HCT116 (cell line): ENCODE measurements at regions not wholly inside any gene's neighbourhood (a gene's known extent, or its start where the extent isn't known, plus 50 kb on each side); places are given as distances from the start of the nearest gene placed in this dataset.

Experiments used
- ATAC-seq: fragments of 200-7000 bp; cut with Tn5 transposase; 2 replicates; pipeline ENCODE4 v1.9.1; 2020; ENCODE audit warnings: mild to moderate bottlenecking, moderate library complexity
- BruUV-seq: library from RNA; stranded (reverse); fragments of 400-500 nt; replicated peaks from 2 replicates; lab custom pipeline; 2021; lab: Mats Ljungman, UMichigan
- CTCF ChIA-PET: fragments of 300-600 bp; sonication (Branson Sonifier 250); formaldehyde crosslinking; loops from one replicate; lab custom pipeline; 2021; ENCODE audit warnings: antibody characterized with exemption; lab: Charles Lee
- POLR2A ChIA-PET: fragments of 300-600, 350-600 bp; sonication (Branson Sonifier 250); formaldehyde crosslinking; loops from one replicate; lab custom pipeline; 2021; ENCODE audit warnings: antibody characterized with exemption; lab: Charles Lee
- RAD21 ChIA-PET, 2 experiments: fragments of 300-600 bp; sonication (Branson Sonifier 250); formaldehyde crosslinking; loops; one replicate each; lab custom pipeline; 2023; ENCODE audit warnings: low total read pairs in 2 of 2; ENCODE audit not compliant: uncharacterized antibody in 2 of 2, unreplicated experiment in 2 of 2, low non-redundant PET in 1 of 2; lab: Charles Lee
- DNase-seq: peaks from one replicate; pipeline ENCODE4 v3.0.0-alpha.2; 2010; ENCODE audit warnings: low read depth, low spot score
- H2AFZ ChIP-seq: fragments of 200-600 bp; shearing (Covaris generic), sonication (generic); 2 replicates; pipeline ENCODE4 v1.6.1; 2017; ENCODE audit warnings: low read depth, mixed run types, mixed read lengths, antibody characterized with exemption, low read length; ENCODE audit not compliant: poor library complexity, severe bottlenecking
- H3K27ac ChIP-seq: 2 replicates; pipeline ENCODE4 v1.5.1; 2012; ENCODE audit warnings: low read depth, low read length
- H3K27me3 ChIP-seq: fragments of 200-600 bp; sonication (generic); 2 replicates; pipeline ENCODE4 v1.6.1; 2016; ENCODE audit warnings: mixed run types, low read length, mixed read lengths; ENCODE audit not compliant: insufficient read depth
- H3K36me3 ChIP-seq, 2 experiments: fragments of 200-500 bp in 1 of 2; fragments of 200-600 bp in 1 of 2; sonication (Bioruptor generic) in 1 of 2; sonication (generic) in 1 of 2; 2 replicates each; pipeline versions ENCODE4 v1.5.1 to v1.6.1; 2014 to 2016; ENCODE audit warnings: low read length in 2 of 2, inconsistent platforms in 1 of 2, mixed read lengths in 1 of 2, mixed run types in 1 of 2; ENCODE audit not compliant: insufficient read depth in 2 of 2, control insufficient read depth in 1 of 2
- H3K4me1 ChIP-seq, 2 experiments: fragments of 200-600 bp in 1 of 2; sonication (generic) in 1 of 2; 2 replicates each; pipeline versions ENCODE4 v1.5.1 to v1.6.1; 2012 to 2017; ENCODE audit warnings: low read length in 2 of 2, inconsistent platforms in 1 of 2, mild to moderate bottlenecking in 1 of 2, mixed read lengths in 1 of 2, mixed run types in 1 of 2, moderate library complexity in 1 of 2; ENCODE audit not compliant: insufficient read depth in 2 of 2, control insufficient read depth in 1 of 2
- H3K4me2 ChIP-seq: fragments of 200-600 bp; sonication (generic); 2 replicates; pipeline ENCODE4 v1.6.1; 2017; ENCODE audit warnings: mixed run types, low read length, mixed read lengths
- H3K4me3 ChIP-seq, 2 experiments: fragments of 200-600 bp in 1 of 2; sonication (generic) in 1 of 2; replicated peaks in 1 of 2; 2 replicates each; pipeline ENCODE4 v1.5.1; 2011 to 2016; ENCODE audit warnings: low read length in 2 of 2, control low read depth in 1 of 2, low read depth in 1 of 2, mild to moderate bottlenecking in 1 of 2, mixed read lengths in 1 of 2, mixed run types in 1 of 2
- H3K79me2 ChIP-seq: fragments of 200-600 bp; sonication (generic); 2 replicates; pipeline ENCODE4 v1.6.1; 2017; ENCODE audit warnings: mild to moderate bottlenecking, mixed run types, low read length, moderate library complexity, mixed read lengths; ENCODE audit not compliant: insufficient read depth
- H3K9ac ChIP-seq: fragments of 200-600 bp; sonication (generic); 2 replicates; pipeline ENCODE4 v1.6.1; 2016; ENCODE audit warnings: low read length, mixed read lengths
- H3K9me2 ChIP-seq: fragments of 200-600 bp; sonication (generic), shearing (Covaris generic); 2 replicates; pipeline ENCODE4 v1.6.1; 2017; ENCODE audit warnings: mixed run types, mild to moderate bottlenecking, moderate library complexity; ENCODE audit not compliant: insufficient read depth
- H3K9me3 ChIP-seq, 2 experiments: fragments of 200-500 bp in 1 of 2; fragments of 200-600 bp in 1 of 2; sonication (Bioruptor generic) in 1 of 2; sonication (generic) in 1 of 2; 2 replicates each; pipeline ENCODE4 v1.6.1; 2014 to 2017; ENCODE audit warnings: low read length in 2 of 2, mixed read lengths in 2 of 2, inconsistent platforms in 1 of 2, low read depth in 1 of 2, mild to moderate bottlenecking in 1 of 2, mixed run types in 1 of 2, moderate library complexity in 1 of 2; ENCODE audit not compliant: control insufficient read depth in 1 of 2, insufficient read depth in 1 of 2
- H4K20me1 ChIP-seq: fragments of 200-600 bp; sonication (generic), shearing (Covaris generic); 2 replicates; pipeline ENCODE4 v1.6.1; 2017; ENCODE audit warnings: mixed run types, mild to moderate bottlenecking, moderate library complexity; ENCODE audit not compliant: insufficient read depth
- CBX3 ChIP-seq: IDR thresholded peaks from 2 replicates; pipeline ENCODE4 v1.6.1; 2012; ENCODE audit warnings: low read depth
- CEBPB ChIP-seq: IDR thresholded peaks from 2 replicates; pipeline ENCODE4 v1.6.1; 2012; ENCODE audit warnings: low read depth
- EZH2phosphoT487 ChIP-seq: fragments of 200-600 bp; IDR thresholded peaks from 2 replicates; pipeline ENCODE4 v1.6.1; 2018; ENCODE audit warnings: antibody characterized with exemption, borderline replicate concordance
- FOSL1 ChIP-seq: IDR thresholded peaks from 2 replicates; pipeline ENCODE4 v1.6.1; 2012; ENCODE audit warnings: low read depth
- JUND ChIP-seq: IDR thresholded peaks from 2 replicates; pipeline ENCODE4 v1.6.1; 2012
- POLR2AphosphoS5 ChIP-seq: IDR thresholded peaks from 2 replicates; pipeline ENCODE4 v1.6.1; 2011; ENCODE audit warnings: mild to moderate bottlenecking, low read depth, low read length, moderate library complexity
- RAD21 ChIP-seq: IDR thresholded peaks from 2 replicates; pipeline ENCODE4 v1.6.1; 2012; ENCODE audit warnings: low read depth, mild to moderate bottlenecking
- SIN3A ChIP-seq: IDR thresholded peaks from 2 replicates; pipeline ENCODE4 v1.6.1; 2012; ENCODE audit warnings: low read depth
- SP1 ChIP-seq: IDR thresholded peaks from 2 replicates; pipeline ENCODE4 v1.6.1; 2012; ENCODE audit warnings: low read depth
- YY1 ChIP-seq: IDR thresholded peaks from 2 replicates; pipeline ENCODE4 v1.6.1; 2011; ENCODE audit warnings: low read length, low read depth, moderate library complexity, mild to moderate bottlenecking; ENCODE audit not compliant: insufficient replicate concordance; ENCODE audit errors: extremely low read depth
- ZFX ChIP-seq: fragments of 450-650 bp; IDR thresholded peaks from 2 replicates; pipeline ENCODE4 v1.6.1; 2017
- intact Hi-C: fragments of 100-400 bp; cut with micrococcal nuclease; formaldehyde crosslinking; loops from 2 replicates; pipeline ENCODE4 v1.10.0; 2022
- TF ChIP-seq, protein P1 (sequence below): IDR thresholded peaks from 2 replicates; pipeline ENCODE4 v1.6.1; 2012
- TF ChIP-seq, protein P2 (sequence below): IDR thresholded peaks from 2 replicates; pipeline ENCODE4 v1.6.1; 2012; ENCODE audit warnings: low read depth
- TF ChIP-seq, protein P3 (sequence below): IDR thresholded peaks from 2 replicates; pipeline ENCODE4 v1.6.1; 2011; ENCODE audit warnings: mild to moderate bottlenecking, low read length, moderate library complexity; ENCODE audit not compliant: insufficient replicate concordance; ENCODE audit errors: extremely low read depth
- TF ChIP-seq, protein P4 (sequence below): IDR thresholded peaks from 2 replicates; pipeline ENCODE4 v1.6.1; 2012

DNA sequence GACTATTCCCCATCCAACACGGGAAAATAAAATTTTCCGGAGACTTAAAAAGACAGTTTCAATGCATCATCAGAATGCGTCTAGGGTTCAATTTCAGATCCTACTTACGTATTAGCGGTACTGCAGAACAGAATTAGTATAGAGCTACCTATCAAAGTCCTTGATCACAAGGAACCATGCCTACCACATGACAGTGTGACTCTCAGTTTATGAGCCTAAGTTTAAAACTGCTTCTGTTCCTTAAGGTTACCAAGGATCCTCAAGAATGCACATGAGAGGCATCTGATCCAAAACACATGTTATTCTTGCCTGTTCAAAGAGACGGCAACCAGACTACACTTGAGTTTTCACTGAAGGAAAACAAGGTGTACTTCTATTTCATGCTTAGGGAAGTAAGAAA lies 369.7 kb downstream of the EPHA4 start (continued):
- no peak for TF ChIP-seq YY1
- no peak for TF ChIP-seq JUND
- no peak for TF ChIP-seq SIN3A
- TF ChIP-seq CEBPB: no peak
- no peak for TF ChIP-seq CBX3
- TF ChIP-seq RAD21: no peak
- no peak for TF ChIP-seq POLR2AphosphoS5
- TF ChIP-seq SP1: no peak

DNA sequence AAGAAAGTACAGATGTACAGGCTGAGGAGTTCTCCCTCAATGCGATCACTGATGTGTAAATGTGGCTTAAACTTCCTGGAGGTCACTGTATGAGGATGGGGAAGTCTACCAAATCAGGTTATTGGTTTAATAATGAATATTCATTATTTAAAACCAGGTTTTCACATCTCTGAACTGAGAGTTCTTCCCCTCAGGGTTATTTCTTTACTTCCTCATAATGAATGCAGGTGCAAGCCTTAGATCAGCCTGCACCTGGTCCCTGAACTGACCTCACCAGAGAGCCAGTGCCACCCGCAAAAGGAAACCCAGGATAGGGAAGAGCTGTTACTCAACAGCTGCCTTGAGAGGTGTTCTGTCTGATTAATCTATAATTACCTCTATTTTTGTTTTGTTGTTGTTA lies 369.0 kb downstream of the EPHA4 start:
- Histone ChIP-seq H3K9me3 (no peaks in the 10 kb centered on the region), H2AFZ (no peak overlapping the region), H3K79me2 (no peaks in the 10 kb centered on the region), H3K27me3 (peaks cover 22% of the 10 kb centered on the region), H3K4me3 (no peak overlapping the region)
- BruUV-seq: no TSS peak
- CTCF ChIA-PET: no interaction called here
- RAD21 ChIA-PET: no interaction called here
- POLR2A ChIA-PET: no interaction called here
- no peak for ATAC-seq
- TF ChIP-seq CBX3 (no peak), JUND (no peak), ZFX (no peak), RAD21 (no peak), SP1 (no peak)
- TF ChIP-seq, protein P1, sequence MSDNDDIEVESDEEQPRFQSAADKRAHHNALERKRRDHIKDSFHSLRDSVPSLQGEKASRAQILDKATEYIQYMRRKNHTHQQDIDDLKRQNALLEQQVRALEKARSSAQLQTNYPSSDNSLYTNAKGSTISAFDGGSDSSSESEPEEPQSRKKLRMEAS: no peak
- TF ChIP-seq, all 23 proteins: peak for 0
- Histone ChIP-seq H3K9ac (no peak overlapping the region), H4K20me1 (no peaks in the 10 kb centered on the region), H3K4me1 (no peaks in the 10 kb centered on the region), H3K4me2 (no peak overlapping the region), H3K27ac (no peak overlapping the region), H3K36me3 (no peaks in the 10 kb centered on the region), H3K9me2 (no peaks in the 10 kb centered on the region)
- intact Hi-C loops: no loop called here
- no peak for DNase-seq

DNA sequence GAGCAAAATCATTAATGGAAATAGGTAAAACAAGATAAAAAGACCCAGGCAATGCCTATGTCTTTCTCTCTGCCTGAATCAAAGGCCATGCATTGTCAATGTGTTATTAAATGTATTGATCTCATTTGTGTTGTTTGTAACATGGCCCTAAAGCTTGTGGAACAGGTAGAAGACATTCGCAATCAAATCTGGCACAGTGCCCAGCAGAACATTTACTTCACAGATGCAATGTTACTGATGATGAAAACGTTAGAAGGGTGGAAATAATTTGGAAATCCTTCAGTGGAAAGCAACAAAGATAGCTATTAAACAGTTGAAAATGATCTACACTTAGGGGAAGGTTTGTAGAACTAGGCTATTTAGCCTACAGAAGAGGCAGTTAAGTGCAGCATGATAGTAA lies 368.2 kb downstream of the EPHA4 start:
- RAD21 ChIA-PET: no interaction called here
- intact Hi-C loops: no loop called here
- TF ChIP-seq SIN3A (no peak), FOSL1 (no peak), EZH2phosphoT487 (no peak)
- TF ChIP-seq, protein P2, sequence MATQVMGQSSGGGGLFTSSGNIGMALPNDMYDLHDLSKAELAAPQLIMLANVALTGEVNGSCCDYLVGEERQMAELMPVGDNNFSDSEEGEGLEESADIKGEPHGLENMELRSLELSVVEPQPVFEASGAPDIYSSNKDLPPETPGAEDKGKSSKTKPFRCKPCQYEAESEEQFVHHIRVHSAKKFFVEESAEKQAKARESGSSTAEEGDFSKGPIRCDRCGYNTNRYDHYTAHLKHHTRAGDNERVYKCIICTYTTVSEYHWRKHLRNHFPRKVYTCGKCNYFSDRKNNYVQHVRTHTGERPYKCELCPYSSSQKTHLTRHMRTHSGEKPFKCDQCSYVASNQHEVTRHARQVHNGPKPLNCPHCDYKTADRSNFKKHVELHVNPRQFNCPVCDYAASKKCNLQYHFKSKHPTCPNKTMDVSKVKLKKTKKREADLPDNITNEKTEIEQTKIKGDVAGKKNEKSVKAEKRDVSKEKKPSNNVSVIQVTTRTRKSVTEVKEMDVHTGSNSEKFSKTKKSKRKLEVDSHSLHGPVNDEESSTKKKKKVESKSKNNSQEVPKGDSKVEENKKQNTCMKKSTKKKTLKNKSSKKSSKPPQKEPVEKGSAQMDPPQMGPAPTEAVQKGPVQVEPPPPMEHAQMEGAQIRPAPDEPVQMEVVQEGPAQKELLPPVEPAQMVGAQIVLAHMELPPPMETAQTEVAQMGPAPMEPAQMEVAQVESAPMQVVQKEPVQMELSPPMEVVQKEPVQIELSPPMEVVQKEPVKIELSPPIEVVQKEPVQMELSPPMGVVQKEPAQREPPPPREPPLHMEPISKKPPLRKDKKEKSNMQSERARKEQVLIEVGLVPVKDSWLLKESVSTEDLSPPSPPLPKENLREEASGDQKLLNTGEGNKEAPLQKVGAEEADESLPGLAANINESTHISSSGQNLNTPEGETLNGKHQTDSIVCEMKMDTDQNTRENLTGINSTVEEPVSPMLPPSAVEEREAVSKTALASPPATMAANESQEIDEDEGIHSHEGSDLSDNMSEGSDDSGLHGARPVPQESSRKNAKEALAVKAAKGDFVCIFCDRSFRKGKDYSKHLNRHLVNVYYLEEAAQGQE: no peak
- TF ChIP-seq, protein P3, sequence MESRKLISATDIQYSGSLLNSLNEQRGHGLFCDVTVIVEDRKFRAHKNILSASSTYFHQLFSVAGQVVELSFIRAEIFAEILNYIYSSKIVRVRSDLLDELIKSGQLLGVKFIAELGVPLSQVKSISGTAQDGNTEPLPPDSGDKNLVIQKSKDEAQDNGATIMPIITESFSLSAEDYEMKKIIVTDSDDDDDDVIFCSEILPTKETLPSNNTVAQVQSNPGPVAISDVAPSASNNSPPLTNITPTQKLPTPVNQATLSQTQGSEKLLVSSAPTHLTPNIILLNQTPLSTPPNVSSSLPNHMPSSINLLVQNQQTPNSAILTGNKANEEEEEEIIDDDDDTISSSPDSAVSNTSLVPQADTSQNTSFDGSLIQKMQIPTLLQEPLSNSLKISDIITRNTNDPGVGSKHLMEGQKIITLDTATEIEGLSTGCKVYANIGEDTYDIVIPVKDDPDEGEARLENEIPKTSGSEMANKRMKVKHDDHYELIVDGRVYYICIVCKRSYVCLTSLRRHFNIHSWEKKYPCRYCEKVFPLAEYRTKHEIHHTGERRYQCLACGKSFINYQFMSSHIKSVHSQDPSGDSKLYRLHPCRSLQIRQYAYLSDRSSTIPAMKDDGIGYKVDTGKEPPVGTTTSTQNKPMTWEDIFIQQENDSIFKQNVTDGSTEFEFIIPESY: no peak
- TF ChIP-seq, protein P4, sequence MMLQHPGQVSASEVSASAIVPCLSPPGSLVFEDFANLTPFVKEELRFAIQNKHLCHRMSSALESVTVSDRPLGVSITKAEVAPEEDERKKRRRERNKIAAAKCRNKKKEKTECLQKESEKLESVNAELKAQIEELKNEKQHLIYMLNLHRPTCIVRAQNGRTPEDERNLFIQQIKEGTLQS: no peak

More for the DNA sequence above, 368.2 kb downstream of the EPHA4 start:
- Histone ChIP-seq H4K20me1 (no peaks in the 10 kb centered on the region), H3K27me3 (peaks cover 22% of the 10 kb centered on the region), H3K4me3 (no peak overlapping the region), H3K79me2 (no peaks in the 10 kb centered on the region), H3K27ac (no peak overlapping the region), H3K4me1 (no peaks in the 10 kb centered on the region), H3K36me3 (no peaks in the 10 kb centered on the region), H3K9ac (no peak overlapping the region), H2AFZ (no peak overlapping the region), H3K4me2 (no peak overlapping the region), H3K9me3 (no peaks in the 10 kb centered on the region), H3K9me2 (no peaks in the 10 kb centered on the region)
- CTCF ChIA-PET: no interaction called here
- no peak for ATAC-seq
- POLR2A ChIA-PET: no interaction called here
- no TSS peak for BruUV-seq
- DNase-seq: no peak
